DND-41 (cell line): ENCODE measurements at regions not wholly inside any gene's neighbourhood (a gene's known extent, or its start where the extent isn't known, plus 50 kb on each side); places are given as distances from the start of the nearest gene placed in this dataset.

Experiments used
- ATAC-seq: fragments of 200-7000 bp; cut with Tn5 transposase; 3 replicates; pipeline ENCODE4 v1.9.1; 2021; ENCODE audit warnings: low read depth; ENCODE audit not compliant: insufficient read depth
- DNase-seq: peaks from one replicate; pipeline ENCODE4 v3.0.0-alpha.2; 2020
- H2AFZ ChIP-seq: 2 replicates; pipeline ENCODE4 v1.6.0; 2012; ENCODE audit warnings: low read depth, low read length
- H3K27ac ChIP-seq: 2 replicates; pipeline ENCODE4 v1.5.1; 2012; ENCODE audit warnings: low read length, inconsistent platforms
- H3K27me3 ChIP-seq: fragments of 200-600 bp; sonication (generic); 2 replicates; pipeline ENCODE4 v1.6.0; 2012; ENCODE audit warnings: low read length, mild to moderate bottlenecking, inconsistent platforms; ENCODE audit not compliant: insufficient read depth, poor library complexity
- H3K36me3 ChIP-seq: 2 replicates; pipeline ENCODE4 v1.5.1; 2012; ENCODE audit warnings: low read length, inconsistent platforms; ENCODE audit not compliant: insufficient read depth
- H3K4me1 ChIP-seq: 2 replicates; pipeline ENCODE4 v1.5.1; 2012; ENCODE audit warnings: mild to moderate bottlenecking, low read length; ENCODE audit not compliant: insufficient read depth
- H3K4me2 ChIP-seq: 2 replicates; pipeline ENCODE4 v1.6.0; 2012; ENCODE audit warnings: mild to moderate bottlenecking, moderate library complexity, low read length, inconsistent platforms; ENCODE audit not compliant: insufficient read depth
- H3K4me3 ChIP-seq, 2 experiments: fragments of 200-600 bp in 1 of 2; shearing (Covaris generic) in 1 of 2; 2 replicates each; pipeline ENCODE4 v1.5.1; 2012 to 2016; ENCODE audit warnings: inconsistent platforms in 2 of 2, low read length in 2 of 2, mild to moderate bottlenecking in 2 of 2, low read depth in 1 of 2, moderate library complexity in 1 of 2
- H3K79me2 ChIP-seq: 2 replicates; pipeline ENCODE4 v1.6.0; 2012; ENCODE audit warnings: low read length, inconsistent platforms; ENCODE audit not compliant: insufficient read depth
- H3K9ac ChIP-seq: 2 replicates; pipeline ENCODE4 v1.6.0; 2012; ENCODE audit warnings: low read depth, mild to moderate bottlenecking, inconsistent platforms, low read length, moderate library complexity
- H3K9me3 ChIP-seq: 2 replicates; pipeline ENCODE4 v1.5.1; 2012; ENCODE audit warnings: low read length, moderate library complexity, mild to moderate bottlenecking, inconsistent platforms; ENCODE audit not compliant: insufficient read depth, severe bottlenecking
- H4K20me1 ChIP-seq: 2 replicates; pipeline ENCODE4 v1.6.0; 2012; ENCODE audit warnings: low read length; ENCODE audit not compliant: insufficient read depth
- CTCF ChIP-seq: IDR thresholded peaks from 2 replicates; pipeline ENCODE4 v1.5.1; 2012; ENCODE audit warnings: borderline replicate concordance, low read length, moderate library complexity, mild to moderate bottlenecking; ENCODE audit not compliant: poor library complexity, severe bottlenecking; ENCODE audit errors: extremely low read depth
- EZH2 ChIP-seq: IDR thresholded peaks from 3 replicates; pipeline ENCODE4 v1.6.1; 2012; ENCODE audit warnings: borderline replicate concordance, low read depth, mild to moderate bottlenecking, moderate library complexity, low read length, inconsistent platforms; ENCODE audit not compliant: severe bottlenecking

DNA sequence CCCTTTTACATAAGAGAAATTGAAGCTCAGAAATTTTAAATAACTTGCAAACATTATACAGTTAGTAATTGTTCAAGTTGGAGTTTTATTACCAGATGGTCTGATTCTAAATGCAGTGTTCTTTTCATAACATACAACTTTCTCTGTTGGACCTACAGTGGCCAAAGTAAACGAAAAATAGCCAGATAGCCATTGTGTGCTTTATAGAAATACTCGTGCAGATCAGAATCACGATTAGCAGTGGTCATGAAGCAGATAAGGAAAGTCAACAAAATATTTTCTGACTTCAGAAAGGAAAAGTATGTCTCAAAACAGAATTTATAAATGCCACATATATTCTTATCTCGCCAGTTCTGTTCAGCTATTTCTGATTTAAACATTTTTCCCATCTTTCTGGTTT lies 436.9 kb downstream of the CNTN6 start:
- Histone ChIP-seq H3K4me1 (no peaks in the 10 kb centered on the region), H3K4me2 (no peak overlapping the region), H2AFZ (no peak overlapping the region), H3K9ac (no peak overlapping the region), H3K27ac (no peak overlapping the region), H3K79me2 (no peaks in the 10 kb centered on the region), H3K4me3 (no peak overlapping the region), H3K27me3 (no peaks in the 10 kb centered on the region), H4K20me1 (no peaks in the 10 kb centered on the region), H3K36me3 (no peaks in the 10 kb centered on the region), H3K9me3 (no peaks in the 10 kb centered on the region)
- no peak for ATAC-seq
- DNase-seq: no peak
- TF ChIP-seq CTCF (no peak), EZH2 (no peak)

DNA sequence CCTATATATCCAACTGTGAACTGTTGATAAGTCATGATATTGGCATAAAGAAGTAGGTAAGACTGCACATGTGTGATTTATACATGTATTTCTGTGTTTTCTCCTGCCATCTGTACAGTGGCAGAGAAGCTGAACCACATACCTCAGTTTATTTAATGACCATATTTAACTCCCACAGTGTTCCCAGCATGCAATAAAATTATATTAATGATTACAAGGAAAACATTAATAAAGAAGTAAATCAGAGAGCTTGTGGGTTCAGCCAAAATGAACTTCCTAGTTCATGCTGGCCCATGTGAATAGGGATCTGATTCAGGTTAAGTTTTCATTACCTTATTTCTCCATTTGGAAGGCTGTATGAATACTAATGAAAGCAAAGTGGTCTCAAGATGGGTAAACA lies 439.2 kb downstream of the CNTN6 start:
- no peak overlapping the region for H3K27ac ChIP-seq
- H2AFZ ChIP-seq: no peak overlapping the region
- H4K20me1 ChIP-seq: no peaks in the 10 kb centered on the region
- no peaks in the 10 kb centered on the region for H3K4me1 ChIP-seq
- no peak for TF ChIP-seq EZH2
- no peak for TF ChIP-seq CTCF
- no peak overlapping the region for H3K4me3 ChIP-seq
- H3K36me3 ChIP-seq: no peaks in the 10 kb centered on the region
- H3K27me3 ChIP-seq: no peaks in the 10 kb centered on the region
- no peak overlapping the region for H3K9ac ChIP-seq
- no peak for ATAC-seq
- no peak for DNase-seq
- no peak overlapping the region for H3K4me2 ChIP-seq
- H3K79me2 ChIP-seq: no peaks in the 10 kb centered on the region
- no peaks in the 10 kb centered on the region for H3K9me3 ChIP-seq

- no peaks in the 10 kb centered on the region for H3K4me1 ChIP-seq
- H3K4me2 ChIP-seq: no peak overlapping the region
- H4K20me1 ChIP-seq: no peaks in the 10 kb centered on the region
- no peak overlapping the region for H3K4me3 ChIP-seq
- H3K9ac ChIP-seq: no peak overlapping the region
- no peak for DNase-seq
- no peak for ATAC-seq
- H3K36me3 ChIP-seq: no peaks in the 10 kb centered on the region
- TF ChIP-seq EZH2 (no peak), CTCF (no peak)
- no peaks in the 10 kb centered on the region for H3K9me3 ChIP-seq
- H3K27me3 ChIP-seq: no peaks in the 10 kb centered on the region
- no peaks in the 10 kb centered on the region for H3K79me2 ChIP-seq
- no peak overlapping the region for H2AFZ ChIP-seq
- no peak overlapping the region for H3K27ac ChIP-seq
Observed at GRCh38 chr3:1532935-1533606, 440.2 kb downstream of the CNTN6 start.
